MG63 (cell line): ENCODE measurements at regions not wholly inside any gene's neighbourhood (a gene's known extent, or its start where the extent isn't known, plus 50 kb on each side); places are given as distances from the start of the nearest gene placed in this dataset.
"Not testable (repeated sequence)": the region's sequence is repeated elsewhere in the genome, so short reads cannot be mapped to it uniquely, and the experiment has no call there.

Source experiments
- DNase-seq: peaks from one replicate; pipeline ENCODE4 v3.0.0-alpha.2; 2020
- H3K27me3 ChIP-seq: fragments of 250-450 bp; sonication (Bioruptor Pico); 2 replicates; pipeline ENCODE4 v1.5.1; 2020; ENCODE audit warnings: mild to moderate bottlenecking, moderate library complexity
- H3K36me3 ChIP-seq: fragments of 250-450 bp; sonication (Bioruptor Pico); 2 replicates; pipeline ENCODE4 v1.5.1; 2020; ENCODE audit warnings: mild to moderate bottlenecking, moderate library complexity
- H3K4me3 ChIP-seq: fragments of 250-450 bp; sonication (Bioruptor Pico); 2 replicates; pipeline ENCODE4 v1.5.1; 2020; ENCODE audit warnings: mild to moderate bottlenecking, moderate library complexity
- H3K9me3 ChIP-seq: fragments of 250-450 bp; sonication (Bioruptor Pico); 2 replicates; pipeline ENCODE4 v1.5.1; 2020; ENCODE audit warnings: mild to moderate bottlenecking, moderate library complexity

GRCh38 chr22:22068025-22068424 is 85.4 kb upstream of the TOP3B start:
- no peak overlapping the region for H3K4me3 ChIP-seq
- no peaks in the 10 kb centered on the region for H3K36me3 ChIP-seq
- no peaks in the 10 kb centered on the region for H3K27me3 ChIP-seq
- DNase-seq: no peak
- H3K9me3 ChIP-seq: no peaks in the 10 kb centered on the region

DNA sequence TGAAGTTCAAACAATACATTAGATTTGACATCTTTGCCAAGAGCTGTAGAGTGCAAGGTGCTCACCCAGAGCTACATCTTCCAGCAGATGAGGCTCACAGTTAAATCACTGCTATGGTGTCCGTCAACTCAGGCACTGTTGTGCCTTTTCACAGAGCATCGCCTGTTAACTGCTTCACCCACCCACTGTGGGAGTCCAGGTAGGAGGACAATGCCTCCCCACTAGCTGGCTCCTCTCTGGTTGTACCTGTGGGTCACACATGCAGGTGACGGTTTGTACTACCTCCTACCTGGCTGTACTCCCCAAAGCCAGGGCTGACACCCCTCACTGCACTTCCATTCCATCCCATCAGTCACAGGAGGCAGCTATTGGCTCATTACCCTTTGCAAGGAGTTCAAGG is 84.6 kb upstream of the TOP3B start:
- Histone ChIP-seq H3K36me3 (no peaks in the 10 kb centered on the region), H3K9me3 (no peaks in the 10 kb centered on the region), H3K4me3 (no peak overlapping the region), H3K27me3 (no peaks in the 10 kb centered on the region)
- no peak for DNase-seq

- Histone ChIP-seq H3K36me3 (no peaks in the 10 kb centered on the region), H3K4me3 (no peak overlapping the region), H3K27me3 (no peaks in the 10 kb centered on the region), H3K9me3 (no peaks in the 10 kb centered on the region)
- no peak for DNase-seq
These were observed 82.0 kb upstream of the TOP3B start for GRCh38 chr22:22064580-22064979.

GRCh38 chr22:22062306-22062793 is 79.8 kb upstream of the TOP3B start:
- DNase-seq: no peak
- Histone ChIP-seq H3K27me3 (no peaks in the 10 kb centered on the region), H3K36me3 (no peaks in the 10 kb centered on the region), H3K4me3 (no peak overlapping the region), H3K9me3 (no peaks in the 10 kb centered on the region)

- no peak for DNase-seq
- Histone ChIP-seq H3K9me3 (no peaks in the 10 kb centered on the region), H3K27me3 (no peaks in the 10 kb centered on the region), H3K4me3 (no peak overlapping the region), H3K36me3 (no peaks in the 10 kb centered on the region)
These were observed 78.8 kb upstream of the TOP3B start for GRCh38 chr22:22061085-22062077.

DNA sequence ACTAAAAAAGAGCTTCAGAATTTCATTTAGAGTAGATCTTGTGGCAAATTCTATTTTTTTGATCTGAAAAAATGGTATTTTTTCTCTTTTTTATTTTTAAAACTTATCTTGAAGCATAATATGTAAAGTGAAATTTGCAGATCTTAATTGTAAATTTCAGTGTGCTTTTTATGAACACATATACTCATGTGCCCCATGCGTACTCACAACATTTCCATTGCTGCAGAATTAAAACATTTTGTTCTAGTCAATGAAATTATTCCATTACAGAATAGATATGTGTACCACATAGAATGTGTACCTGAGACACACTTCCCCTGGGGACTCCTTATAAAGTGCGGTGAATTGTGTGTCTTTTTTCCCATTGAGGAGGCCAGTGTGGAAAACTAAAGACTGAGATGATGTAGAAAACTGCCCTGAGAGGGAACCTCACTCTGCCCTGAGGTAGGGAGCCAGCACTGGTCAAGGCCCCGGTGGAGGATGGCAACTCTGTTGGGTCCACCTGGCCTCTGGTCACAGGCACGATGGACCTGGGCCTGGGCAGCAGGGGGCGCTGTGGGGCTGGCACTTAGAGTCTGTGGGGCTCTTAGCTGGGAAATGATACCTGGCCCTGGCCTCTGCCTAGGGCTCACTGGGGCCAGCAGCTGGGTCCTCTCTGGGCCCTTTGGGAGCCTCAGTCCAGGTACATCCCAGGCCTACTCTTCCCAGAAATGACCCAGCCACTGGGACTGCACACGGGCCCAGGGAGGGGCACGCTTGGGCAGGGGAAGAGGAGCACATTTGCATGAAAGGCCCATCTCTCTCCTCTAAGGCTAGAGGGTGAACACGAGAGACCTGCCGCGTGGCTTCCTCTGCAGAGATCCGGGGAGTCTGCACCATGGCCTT is 77.9 kb upstream of the TOP3B start:
- Histone ChIP-seq H3K27me3 (no peaks in the 10 kb centered on the region), H3K4me3 (no peak overlapping the region), H3K36me3 (no peaks in the 10 kb centered on the region), H3K9me3 (no peaks in the 10 kb centered on the region)
- DNase-seq: peak; percentile 64

- H3K27me3 ChIP-seq: no peaks in the 10 kb centered on the region
- DNase-seq: no peak
- no peaks in the 10 kb centered on the region for H3K9me3 ChIP-seq
- H3K36me3 ChIP-seq: no peaks in the 10 kb centered on the region
- no peak overlapping the region for H3K4me3 ChIP-seq
These were observed 76.9 kb upstream of the TOP3B start for GRCh38 chr22:22059291-22060002.

GRCh38 chr22:22058633-22059290 is 76.2 kb upstream of the TOP3B start:
- H3K9me3 ChIP-seq: no peaks in the 10 kb centered on the region
- no peaks in the 10 kb centered on the region for H3K36me3 ChIP-seq
- H3K27me3 ChIP-seq: no peaks in the 10 kb centered on the region
- no peak for DNase-seq
- no peak overlapping the region for H3K4me3 ChIP-seq

DNA sequence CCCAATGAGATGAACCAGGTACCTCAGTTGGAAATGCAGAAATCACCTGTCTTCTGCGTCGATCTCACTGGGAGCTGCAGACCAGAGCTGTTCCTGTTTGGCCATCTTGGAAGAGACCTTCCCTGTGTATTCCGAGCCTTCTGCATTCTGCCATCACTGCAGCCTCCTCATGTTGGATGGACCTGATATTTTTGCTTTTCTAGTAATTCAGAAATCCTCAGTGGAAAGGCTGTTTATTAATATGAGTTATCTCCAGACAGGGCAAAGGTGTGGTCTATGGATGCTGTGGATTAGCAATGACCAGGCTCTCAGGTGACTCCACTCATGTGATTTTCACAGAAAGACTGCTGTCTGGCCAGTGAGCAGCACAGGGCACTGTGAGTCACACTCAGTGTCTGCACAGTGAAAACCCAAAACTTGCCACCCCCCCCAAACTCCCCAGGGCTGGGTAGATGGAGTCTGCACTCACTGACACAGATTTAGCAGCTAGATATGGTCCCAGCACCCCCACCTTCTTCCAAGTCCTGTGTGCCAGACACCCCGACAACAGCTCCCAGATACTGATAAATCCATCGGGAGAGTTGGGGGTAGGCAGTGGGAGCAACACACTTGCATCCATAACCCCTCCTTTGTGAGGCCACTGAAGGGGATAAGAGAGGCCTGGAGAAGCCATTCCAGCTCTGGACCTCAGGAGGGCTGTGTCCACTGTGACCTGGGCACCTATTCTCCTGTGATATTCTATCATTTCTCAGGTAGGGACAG is 75.2 kb upstream of the TOP3B start:
- DNase-seq: no peak
- H3K4me3 ChIP-seq: no peak overlapping the region

DNA sequence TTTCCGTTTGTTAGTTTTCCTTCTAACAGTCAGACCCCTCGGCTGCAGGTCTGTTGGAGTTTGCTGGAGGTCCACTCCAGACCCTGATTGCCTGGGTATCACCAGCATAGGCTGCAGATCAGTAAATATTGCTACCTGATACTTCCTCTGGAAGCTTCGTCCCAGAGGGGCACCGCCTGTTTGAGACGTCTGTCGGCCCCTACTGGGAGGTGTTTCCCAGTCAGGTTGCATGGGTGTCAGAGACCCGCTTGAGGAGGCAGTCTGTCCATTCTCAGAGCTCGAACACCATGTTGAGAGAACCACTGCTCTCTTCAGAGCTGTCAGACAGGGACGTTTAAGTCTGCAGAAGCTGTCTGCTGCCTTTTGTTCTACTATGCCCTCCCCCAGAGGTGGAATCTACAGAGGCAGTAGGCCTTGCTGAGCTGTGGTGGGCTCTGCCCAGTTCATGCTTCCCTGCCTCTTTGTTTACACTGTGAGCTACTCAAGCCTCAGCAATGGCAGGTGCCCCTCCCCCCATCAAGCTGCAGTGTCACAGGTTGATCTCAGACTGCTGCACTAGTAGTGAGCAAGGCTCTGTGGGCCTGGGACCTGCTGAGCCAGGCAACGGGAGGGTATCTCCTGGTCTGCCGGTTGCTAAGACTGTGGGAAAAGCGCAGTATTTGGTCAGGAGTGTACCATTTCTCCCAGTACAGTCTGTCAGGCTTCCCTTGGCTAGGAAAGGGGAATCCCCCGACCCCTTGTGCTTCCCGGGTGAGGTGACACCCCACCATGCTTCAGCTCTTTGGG is 74.4 kb upstream of the TOP3B start:
- not testable (repeated sequence) for H3K4me3 ChIP-seq, H3K27me3 ChIP-seq, H3K36me3 ChIP-seq, DNase-seq, H3K9me3 ChIP-seq

More for the DNA sequence above, 75.2 kb upstream of the TOP3B start:
- Histone ChIP-seq H3K36me3 (no peaks in the 10 kb centered on the region), H3K27me3 (no peaks in the 10 kb centered on the region), H3K9me3 (no peaks in the 10 kb centered on the region)

DNA sequence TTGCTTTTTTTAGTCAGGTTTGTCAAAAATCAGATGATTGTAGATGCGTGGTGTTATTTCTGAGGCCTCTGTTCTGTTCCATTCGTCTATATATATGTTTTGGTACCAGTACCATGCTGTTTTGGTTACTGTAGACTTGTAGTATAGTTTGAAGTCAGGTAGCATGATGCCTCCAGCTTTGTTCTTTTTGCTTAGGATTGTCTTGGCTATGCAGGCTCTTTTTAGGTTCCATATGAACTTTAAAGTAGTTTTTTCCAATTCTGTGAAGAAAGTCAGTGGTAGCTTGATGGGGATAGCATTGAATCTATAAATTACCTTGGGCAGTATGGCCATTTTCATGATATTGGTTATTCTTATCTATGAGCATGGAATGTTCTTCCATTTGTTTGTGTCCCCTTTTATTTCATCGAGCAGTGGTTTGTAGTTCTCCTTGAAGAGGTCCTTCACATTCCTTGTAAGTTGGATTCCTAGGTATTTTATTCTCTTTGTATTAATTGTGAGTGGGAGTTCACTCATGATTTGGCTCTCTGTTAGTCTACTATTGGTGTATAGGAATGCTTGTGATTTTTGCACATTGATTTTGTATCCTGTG is 70.1 kb upstream of the TOP3B start:
- H3K36me3 ChIP-seq, H3K9me3 ChIP-seq, DNase-seq, H3K27me3 ChIP-seq, H3K4me3 ChIP-seq: not testable (repeated sequence)

DNA sequence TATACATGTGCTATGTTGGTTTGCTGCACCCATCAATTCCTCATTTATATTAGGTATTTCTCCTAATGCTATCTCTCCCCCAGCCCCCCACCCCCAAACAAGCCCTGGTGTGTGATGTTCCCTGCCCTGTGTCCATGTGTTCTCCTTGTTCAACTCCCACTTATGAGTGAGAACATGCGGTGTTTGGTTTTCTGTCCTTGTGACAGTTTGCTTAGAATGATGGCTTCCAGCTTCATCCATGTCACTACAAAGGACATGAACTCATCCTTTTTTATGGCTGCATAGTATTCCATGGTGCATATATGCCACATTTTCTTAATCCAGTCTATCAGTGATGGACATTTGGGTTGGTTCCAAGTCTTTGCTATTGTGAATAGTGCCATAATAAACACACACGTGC is 68.4 kb upstream of the TOP3B start:
- H3K9me3 ChIP-seq, H3K4me3 ChIP-seq, DNase-seq: not testable (repeated sequence)

DNA sequence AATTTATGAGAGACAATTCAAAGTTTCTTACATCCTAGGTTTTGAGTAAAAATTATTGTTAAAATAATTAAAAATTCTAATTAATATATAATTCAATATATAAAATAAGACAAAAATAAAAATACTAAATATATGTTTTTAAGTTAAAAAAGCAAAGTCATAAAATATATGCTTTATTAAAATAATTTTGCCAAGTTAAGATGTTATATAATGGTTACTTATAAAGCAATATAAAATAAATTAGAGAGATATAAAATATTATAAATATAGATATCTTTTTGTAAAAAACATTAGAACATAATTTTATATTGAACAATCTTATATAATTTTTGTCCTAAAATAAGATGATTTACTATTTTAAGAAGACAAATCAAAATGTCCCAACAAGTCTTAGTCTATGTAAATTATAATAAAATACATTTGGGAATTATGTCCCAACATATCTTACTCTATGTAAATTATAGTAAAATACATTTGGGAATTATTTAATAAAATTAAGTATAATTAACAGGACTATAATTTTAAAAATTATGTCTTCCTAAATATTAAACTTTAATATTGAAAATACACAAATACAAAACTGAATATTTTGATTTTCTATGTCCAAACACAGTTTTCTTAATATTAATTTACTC is 67.7 kb upstream of the TOP3B start:
- H3K36me3 ChIP-seq: no peaks in the 10 kb centered on the region
- 0 out of 2 replicates have a peak, but pooled peaks cover 2% of the 10 kb centered on the region for H3K9me3 ChIP-seq
- no peak overlapping the region for H3K4me3 ChIP-seq
- no peaks in the 10 kb centered on the region for H3K27me3 ChIP-seq
- DNase-seq: no peak

More for the DNA sequence above, 68.4 kb upstream of the TOP3B start:
- not testable (repeated sequence) for H3K36me3 ChIP-seq, H3K27me3 ChIP-seq

- Histone ChIP-seq H3K9me3 (0 out of 2 replicates have a peak, but pooled peaks cover 2% of the 10 kb centered on the region), H3K27me3 (no peaks in the 10 kb centered on the region), H3K4me3 (no peak overlapping the region), H3K36me3 (no peaks in the 10 kb centered on the region)
- no peak for DNase-seq
These were observed 67.1 kb upstream of the TOP3B start for GRCh38 chr22:22049684-22050083.
